Hypothalamus (tissue), 51 donors: ENCODE measurements at regions not wholly inside any gene's neighbourhood (a gene's known extent, or its start where the extent isn't known, plus 50 kb on each side); places are given as distances from the start of the nearest gene placed in this dataset.

ENCODE experiments used
- DNase-seq, 51 donors: peaks; one replicate each; lab custom pipeline; 2025; lab: John Stamatoyannopoulos, UW

DNA sequence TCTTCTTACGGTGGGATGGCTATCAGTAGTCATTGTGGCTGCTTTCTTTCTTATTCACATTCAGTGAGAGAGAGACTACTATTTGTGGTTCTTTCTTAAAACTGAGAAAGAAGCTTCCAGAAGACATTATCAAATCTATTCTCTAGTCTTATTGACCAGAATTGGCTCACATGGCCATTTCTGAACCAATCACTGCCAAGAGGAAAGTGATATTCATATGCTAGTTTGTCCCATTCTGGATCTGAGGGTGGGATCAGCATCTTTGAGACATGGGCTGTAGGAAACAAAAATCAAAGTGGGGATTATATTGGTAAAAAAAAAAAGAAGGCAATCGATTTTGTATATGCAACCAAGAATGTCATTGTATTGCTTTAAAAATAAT is 106.4 kb upstream of the RASGRP1 start:
- DNase-seq, result no peak

DNA sequence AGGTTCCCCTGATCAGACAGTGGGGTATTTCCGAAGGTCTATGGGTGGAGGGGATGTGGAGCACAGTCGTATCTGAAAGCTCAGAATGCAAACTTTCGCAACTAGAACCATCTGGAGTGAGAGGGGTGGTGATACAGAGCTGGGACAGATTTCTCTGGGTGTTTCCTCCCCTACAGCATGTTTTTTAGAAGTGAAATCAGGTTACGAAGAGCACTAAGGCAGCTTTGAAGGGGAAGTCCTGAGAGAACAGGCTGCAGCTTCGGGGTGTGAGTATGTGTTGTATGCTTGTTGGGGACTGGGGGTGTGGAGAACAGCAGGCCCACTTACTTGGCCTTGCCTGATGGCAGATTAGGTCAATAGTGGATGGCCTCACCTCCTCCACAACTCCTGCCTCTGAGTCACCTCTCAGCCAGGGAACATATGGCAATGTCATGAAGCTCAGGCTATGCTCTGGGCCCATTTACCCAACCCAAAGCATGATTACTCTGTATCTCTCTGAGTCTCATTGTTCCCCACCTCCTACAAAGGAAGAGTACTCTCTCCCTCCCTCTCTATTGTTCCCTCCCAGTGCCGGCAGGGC is 107.2 kb upstream of the RASGRP1 start:
- DNase-seq, result peak in 1 of 51 donors; percentile 33

DNA sequence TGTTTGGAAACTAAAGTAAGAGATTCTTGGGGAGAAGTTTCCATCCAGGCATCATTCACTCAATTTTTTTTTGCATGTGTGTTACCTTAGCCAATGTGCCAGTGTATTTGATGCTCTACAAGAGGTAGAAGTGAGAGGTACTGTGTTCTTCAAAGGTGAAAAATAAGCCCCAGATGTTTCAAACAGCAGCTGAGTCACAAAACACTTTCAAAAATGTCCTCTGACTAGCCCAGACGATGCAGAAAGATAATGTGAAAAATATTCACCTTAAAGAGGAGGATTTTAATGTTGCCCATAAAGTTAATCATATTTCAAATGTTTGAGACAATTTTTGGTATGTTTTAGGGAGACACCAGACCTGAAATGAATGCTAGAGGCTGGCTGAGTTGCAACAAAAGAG is 107.7 kb upstream of the RASGRP1 start:
- no peak for DNase-seq

DNA sequence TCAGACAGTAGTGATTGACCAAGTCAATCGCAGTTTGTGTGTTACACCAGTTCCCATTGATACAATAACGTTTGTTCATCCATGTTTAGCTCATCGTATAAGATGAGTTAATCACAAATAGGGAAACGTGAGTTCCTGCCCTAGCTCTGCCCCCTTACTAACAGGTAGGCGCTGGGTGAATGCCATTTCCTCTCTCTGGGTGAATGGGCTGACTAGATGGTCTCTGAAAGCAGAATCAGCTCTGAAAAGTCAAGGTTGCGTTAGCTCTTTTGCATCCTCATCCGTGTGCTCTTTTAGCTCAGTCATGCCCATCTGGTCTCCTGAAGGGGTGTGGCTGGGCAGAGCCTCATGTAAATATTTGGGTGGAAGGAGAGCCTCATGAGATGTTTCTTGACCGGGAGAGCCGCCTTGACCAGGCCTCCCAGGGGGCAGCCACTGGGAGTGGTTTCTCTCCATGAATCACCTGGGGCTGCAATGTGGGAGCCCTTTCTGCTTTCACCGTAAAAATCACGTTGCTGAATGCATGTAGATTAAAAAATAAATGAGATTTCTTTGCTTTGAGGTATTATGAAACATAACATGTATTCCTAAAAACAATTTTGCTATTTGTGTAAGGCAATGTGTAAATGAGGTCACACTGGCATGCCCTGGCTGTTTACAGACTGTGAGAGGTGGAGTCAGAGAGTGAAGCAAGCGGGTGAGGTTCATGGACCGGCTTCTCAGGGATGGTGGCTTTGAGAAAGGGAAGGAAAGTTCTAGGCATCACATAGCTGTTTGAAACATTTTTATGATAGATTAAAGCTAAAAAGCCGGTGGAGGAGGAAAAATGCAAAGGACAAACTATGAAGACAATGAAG is 108.4 kb upstream of the RASGRP1 start:
- DNase-seq, result no peak

DNA sequence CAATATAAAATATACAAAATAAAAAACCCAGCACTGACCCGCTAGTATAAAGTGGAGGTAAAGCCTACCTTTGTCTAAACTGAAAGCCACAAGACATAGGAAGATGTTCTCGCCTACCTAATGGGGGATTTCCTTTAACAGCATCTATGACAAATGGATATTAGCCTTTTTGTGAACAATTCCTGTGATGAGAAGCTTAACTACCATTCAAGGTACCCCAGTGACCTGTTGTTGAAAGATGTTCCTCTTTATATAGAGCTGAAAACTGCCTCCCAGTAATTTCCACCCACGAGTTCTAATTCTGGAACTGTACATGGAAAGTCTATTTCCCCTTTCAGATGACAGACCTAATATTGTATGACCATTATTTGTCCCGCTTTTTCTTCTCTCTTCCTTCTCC is 109.8 kb upstream of the RASGRP1 start:
- no peak for DNase-seq

DNA sequence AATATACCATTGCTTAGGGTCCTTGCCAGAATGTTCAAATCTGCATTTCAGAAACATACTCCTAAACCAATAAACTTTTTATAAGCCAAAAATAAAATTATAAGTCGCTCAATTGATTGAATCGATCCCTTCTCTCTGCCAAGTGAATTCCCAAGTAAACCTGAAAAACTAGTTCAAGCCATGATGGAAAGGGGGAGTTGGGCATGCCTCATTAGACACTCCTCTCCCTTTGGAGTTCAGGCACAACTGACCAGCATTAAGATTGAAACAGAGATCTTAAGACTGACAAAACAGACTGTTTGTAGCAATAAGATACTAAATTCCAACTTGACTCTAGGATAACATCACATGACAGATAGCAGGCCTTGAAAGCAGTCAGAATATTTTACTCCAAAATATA is 113.7 kb upstream of the RASGRP1 start:
- no peak for DNase-seq

DNA sequence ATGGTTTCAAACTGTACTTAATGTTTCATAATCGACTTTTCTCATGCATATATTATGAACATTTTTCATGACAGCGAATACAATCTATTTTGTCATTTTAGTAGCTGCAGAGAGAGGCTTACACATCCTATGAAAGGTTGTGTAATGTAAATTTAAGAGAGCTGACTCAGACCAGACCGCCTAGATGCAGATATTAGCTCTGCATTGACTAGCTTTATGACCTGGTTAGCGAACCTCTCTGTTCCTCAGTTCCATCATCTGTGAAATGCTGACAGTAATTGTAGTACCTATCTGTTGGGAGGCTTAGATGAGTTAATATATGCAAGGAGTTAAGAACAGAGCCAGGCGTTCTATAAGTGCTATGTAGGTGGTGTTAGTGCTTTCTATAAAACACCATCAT is 116.2 kb upstream of the RASGRP1 start:
- no peak for DNase-seq

DNA sequence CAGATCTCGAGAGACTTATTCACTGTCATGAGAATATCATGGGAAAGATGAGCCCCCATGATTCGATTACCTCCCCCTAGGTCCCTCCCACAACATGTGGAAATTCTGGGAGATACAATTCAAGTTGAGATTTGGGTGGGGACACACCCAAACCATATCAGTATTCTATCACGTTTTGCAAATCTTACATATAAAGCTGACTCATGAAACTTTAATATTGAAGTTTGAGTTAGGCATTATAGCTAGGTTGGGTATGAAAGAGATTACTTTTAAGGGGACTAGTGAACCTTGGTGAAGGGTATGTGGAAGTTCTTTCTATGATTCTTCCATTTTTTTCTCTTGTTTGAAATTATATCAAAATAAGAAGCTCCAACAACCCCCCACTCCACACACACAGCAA is 117.7 kb upstream of the RASGRP1 start:
- no peak for DNase-seq

DNA sequence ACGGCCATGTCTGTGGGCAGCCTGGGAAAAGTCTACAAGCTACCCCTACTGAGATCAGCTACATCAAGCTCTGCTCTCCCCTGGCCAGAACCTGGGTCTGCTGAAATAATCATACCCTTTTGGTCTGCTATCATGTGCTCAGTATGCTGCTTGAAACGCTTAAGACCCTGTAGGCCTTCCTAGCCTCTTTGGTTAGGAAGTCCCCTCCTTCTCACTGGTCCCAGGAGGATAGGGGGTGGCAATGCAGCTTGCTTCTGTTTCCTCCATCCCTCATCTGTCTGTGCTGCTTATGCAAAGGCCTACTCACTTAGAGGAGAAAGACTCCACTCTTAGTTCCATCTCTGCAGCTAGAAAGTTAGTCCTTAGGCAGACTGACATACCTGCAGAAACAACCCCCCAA is 118.2 kb upstream of the RASGRP1 start:
- no peak for DNase-seq

DNA sequence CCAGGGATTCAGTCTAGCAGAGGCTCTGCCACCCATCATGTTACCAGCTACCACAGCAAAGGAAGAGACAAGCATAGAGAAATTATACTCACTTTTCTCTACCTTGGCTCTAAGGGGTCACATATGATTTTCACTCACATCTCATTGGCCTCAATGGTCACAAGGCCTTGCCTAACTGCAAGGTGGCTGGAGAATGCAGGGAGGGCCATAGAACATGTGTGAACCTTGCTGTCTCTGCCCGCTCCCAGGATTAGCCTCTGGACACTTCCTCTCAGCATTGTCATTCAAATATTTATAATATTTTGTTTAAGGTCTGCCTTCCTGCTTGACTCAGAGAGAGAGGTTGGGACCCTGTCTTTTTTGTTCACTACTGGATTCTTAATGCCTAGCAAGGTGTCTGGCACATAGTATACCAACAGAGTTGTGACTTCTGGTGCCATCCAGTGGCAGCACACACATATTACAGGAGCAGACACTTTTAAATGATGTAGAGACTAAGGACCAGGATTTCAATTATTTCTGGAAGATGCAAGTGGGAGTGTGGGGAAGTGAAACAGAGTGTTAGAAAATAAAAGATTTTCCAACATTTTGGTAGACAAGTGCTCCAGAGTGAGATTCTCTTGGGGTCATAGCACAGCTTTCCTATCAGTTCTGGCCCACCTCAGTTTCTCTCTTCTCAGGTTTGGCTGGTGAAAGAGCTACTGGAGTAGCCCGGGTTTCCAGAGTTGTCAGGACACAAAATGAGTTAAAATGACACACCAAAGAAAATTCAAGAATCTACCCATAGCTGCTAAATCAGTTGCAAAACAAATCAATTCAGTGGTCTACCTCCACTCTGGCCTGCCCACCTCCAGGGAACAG is 119.0 kb upstream of the RASGRP1 start:
- peak in 32 of 51 donors; percentile 1 to 71 (median 30) for DNase-seq

DNA sequence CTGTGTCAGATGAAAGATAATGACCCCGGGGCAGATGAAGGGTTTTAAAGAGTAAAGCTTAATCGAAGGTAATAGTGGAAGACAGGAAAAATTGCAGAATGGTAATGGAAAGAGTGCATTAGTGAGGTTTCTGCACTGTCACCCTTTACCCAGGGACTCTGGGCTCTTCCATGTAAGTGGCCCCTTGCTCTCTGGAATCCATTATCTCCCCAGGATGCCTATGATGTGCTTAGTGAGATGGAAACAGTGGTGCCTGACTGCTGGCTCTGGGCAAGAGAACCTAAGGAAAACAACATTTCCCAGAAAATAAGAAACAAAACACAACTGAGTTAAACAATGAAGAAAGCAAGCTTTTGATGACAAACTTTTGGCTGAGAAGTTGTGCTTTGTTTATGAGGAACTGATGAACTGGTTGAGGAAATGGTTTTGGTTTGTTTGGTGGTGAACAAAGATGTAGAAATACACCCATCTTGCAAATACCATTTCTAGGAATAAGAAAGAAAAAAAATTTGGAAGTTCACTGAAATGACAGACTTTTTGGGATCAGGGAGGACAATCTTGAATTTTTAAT is 119.9 kb upstream of the RASGRP1 start:
- DNase-seq, result no peak

DNA sequence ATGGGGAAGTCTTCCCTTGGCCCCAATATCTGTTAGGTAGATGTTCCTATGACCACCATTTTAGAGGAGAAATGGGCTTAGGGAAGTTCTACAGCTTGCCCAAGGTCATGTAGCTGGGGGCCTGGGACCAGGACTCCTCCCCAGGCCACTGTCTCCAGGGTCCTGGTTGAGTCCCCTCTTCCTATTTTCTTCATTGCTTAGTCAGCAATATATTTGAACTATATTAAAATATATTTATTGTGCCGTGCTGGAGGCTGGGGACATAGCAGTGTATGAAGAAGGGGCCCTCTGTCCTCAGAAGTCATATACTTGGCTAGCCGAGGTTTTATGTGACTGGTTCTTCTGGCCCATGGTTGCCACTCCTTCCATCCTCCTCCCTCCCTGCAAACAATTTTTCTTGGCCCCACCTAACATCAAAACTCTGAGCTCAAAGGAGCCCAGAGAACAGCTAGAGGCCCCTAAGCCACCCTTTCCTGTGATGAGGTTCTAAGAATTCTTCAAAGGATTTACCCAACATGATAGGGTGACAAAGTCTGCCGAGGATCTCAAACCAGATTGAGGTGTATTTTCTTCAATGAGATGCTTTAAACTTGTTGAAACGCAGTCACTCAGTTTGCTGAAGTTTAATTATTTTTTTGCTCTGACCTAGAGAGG is 121.2 kb upstream of the RASGRP1 start:
- no peak for DNase-seq

DNA sequence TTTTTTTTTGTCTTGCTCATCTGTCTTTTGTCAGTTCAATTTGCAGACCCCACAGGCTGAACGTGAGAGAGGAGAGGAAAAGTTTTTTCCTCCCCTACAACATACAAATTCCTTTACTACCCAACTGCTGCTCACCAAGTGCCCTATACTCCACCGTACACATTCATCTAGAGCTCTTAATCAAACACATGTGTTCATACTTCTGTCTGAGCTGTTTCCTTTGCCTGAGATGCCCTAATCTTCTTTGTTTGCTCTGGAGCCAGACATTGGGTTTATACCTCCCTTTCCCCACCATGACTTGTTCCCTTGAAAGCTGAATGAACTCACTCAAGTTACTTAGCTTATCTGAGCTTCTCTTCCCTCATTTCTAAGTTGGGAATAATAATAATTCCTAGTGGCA is 122.7 kb upstream of the RASGRP1 start:
- DNase-seq, result no peak

DNA sequence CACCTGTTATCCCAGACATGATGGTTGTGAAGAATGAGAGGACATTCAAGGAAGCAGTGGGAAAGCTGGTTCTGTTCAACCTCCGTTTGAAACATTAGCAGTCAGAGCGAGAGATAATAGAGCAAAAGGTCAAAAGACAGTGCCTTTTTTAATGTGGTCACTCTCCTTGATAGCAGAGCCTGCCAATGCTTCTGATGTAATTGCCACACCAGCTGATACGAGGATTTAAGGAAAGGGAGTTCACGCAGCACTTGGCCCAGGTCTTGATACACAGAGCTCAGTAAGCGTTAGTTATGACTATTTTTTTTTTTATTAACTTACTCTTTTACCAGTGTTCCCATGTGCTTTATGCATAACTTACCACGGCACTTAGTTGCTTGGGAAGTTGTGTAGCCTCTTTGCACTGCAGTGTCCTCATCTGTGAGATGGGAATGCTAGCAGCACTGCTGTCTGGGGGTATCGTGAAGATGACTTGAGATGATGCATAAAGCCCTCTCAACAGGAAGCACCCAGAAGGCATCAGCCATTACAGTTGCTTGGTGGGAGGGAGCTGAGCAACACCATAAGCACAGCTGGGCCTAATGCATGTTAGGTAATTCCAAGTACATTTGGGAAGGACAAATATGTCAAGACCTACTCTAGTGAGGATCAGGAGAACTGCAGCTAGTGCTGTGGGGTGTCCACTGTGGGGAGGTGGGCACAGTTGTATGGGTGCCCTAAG is 123.3 kb upstream of the RASGRP1 start:
- DNase-seq, result no peak

DNA sequence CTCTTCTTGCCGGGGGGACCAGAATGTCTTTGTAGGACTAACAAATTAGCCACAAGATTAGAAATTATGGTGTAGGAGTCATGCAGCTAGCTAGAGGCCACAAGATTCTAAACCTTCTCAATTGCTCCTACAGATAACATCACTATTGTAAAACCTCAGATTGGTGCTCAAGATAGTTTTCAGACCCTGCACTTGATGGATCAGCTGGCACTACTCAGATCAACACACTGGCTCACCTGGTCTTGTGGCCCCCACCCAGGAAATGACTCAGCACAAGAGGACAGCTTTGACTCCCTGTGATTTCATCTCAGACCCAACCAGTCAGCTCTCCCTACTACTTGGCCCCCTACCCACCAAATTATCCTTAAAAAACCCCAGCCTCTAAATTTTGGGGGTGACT is 124.1 kb upstream of the RASGRP1 start:
- DNase-seq, result no peak

DNA sequence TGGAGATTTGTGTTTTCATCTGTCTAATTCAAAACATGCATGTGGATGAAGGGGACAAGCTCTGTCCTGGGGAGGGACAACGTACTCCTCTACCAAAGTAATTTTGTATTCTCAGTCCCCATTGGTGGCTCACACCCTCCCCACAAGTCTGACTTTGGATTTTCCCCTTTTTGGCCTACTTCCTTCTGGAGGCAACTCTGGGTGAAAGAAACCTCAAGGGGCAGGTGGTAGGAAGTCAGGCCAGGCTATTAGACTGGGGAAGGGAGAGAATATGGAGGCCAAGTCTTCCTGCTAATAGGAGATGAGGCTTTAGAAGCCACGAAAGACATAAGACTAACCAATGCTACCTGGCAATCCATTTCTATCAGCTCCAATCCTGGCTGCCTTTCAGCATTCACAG is 124.9 kb upstream of the RASGRP1 start:
- no peak for DNase-seq

DNA sequence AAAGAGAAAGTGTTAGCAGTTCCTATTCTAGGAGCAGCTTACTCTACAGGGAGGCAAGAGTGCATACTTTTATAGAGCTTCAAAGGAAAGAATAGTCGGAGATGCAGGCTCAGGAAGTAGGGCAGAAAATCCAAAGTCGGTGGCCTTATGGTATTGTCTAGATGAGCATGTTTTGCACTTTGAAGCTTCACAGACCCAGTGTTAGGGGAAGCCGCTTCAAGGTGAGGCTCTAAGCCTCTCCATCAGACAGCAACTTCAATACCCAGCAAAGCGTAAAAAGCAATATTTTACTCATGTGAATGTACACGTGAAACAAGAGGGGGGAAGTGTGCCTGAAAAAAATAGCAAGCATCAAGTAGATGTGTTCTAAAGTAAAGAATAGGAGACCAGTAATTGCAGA is 125.6 kb upstream of the RASGRP1 start:
- DNase-seq, result peak in 1 of 51 donors; percentile 79

DNA sequence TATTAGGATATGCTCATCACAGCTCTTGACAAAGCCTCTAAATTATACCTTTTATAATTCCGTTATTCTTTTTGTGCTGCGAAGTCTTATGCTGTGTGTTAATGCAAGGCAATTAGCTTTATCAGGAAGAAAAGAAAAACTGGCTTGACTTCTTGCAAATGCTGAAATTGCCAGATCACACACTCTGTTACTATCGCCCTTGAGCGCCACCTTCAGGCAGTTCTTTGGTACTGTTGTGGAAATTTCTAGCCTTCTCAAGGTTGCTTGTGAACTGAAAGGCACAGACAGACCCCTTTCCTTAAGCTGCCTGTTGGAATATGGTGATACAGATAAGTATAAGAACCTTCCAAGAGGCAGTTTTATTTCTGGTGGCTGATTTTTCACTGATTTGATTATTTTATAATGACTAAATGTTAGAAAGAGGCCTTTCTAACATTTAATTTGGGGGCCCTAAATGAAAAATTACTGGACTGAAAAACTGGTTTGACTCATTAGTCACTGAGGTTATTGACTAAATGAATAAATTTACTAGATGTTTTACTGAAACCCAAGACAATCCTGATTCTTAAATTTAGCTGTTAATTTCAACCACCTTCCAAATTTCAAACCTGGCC is 126.2 kb upstream of the RASGRP1 start:
- peak in 39 of 51 donors; percentile 2 to 83 (median 34) for DNase-seq

DNA sequence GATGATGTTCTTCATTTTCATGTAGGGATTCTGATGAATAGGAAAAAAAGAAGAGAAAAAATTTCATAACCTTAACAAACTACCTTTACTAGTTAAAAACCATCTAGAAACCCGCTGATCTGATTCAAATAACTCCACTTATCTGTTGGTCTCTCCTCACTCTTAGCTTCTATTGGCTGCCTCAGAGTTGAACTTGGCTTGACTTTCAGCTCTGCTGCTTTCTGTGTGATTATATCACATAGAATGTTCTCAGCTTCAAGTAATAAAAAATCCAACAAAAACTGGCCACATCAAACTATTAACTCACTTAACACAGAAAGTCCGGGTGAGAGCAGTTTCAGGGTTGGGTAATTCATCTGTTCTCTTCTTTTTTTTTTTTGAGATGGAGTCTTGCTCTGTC is 126.8 kb upstream of the RASGRP1 start:
- peak in 1 of 51 donors; percentile 7 for DNase-seq
